HG03521 (cell line): ENCODE measurements at regions not wholly inside any gene's neighbourhood (a gene's known extent, or its start where the extent isn't known, plus 50 kb on each side); places are given as distances from the start of the nearest gene placed in this dataset.
"Not testable (repeated sequence)": the region's sequence is repeated elsewhere in the genome, so short reads cannot be mapped to it uniquely, and the experiment has no call there.

Source experiments
- ATAC-seq: cut with Tn5 transposase; IDR thresholded peaks from one replicate; pipeline ENCODE4 v1.9.1; 2021; ENCODE audit warnings: mild to moderate bottlenecking, moderate library complexity; ENCODE audit not compliant: unreplicated experiment

DNA sequence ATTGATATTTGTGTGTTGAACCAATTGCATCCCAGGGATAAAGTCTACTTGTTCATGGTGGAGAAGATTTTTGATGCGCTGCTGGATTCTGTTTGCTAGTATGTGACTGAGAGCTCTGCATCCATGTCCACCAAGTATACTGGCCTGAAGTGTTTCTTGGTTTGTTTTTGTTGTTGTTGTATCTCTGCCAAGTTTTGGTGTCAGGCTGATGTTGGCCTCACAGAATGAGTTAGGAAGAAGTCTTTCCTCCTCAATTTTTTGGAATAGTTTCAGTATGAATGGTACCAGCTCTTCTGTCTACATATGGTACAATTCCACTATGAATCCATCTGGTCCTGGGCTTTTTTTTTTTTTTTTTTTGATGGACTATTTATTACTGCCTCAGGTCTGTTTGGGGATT, 50.9 kb upstream of the OSTN start:
- ATAC-seq, result no peak

DNA sequence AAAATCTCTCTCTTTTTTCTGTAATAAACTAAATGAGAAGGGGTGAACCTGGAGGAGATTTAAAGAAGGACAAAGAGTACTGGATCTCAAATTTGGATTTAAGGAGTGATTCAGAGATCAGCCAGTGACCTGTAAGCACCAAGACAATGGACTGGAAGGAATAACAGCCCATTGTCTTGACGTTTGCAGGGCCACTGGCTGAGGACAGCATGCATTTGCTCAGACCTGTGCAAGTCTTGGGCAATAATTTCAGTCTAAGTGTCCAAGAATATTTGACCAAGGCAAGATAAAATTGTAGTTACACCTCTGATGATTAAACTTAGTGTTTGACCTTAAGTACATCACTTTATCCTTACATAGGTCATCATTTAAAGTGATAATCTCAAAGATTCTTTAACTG, 55.8 kb upstream of the OSTN start:
- no peak for ATAC-seq

GRCh38 chr3:191141728-191142127, 57.3 kb upstream of the OSTN start:
- ATAC-seq, result no peak

DNA sequence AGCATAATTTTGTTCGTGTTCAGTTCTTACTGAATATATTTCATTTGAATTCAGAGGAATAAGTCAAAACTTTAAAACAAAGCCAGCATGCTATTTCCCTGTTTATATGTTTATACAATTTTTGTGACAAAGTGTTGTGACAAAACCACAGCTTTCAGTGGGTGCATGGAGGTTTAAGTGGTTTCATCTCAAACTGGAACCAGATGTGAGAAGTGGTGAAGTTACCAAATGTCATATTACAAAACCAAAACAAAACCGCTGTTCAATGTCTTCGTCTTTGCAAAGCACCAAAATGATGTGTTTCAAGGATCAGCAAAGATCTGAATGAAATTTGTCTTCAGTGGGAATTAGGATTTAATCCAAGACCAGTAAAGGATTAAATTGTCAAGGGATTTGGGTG, 59.3 kb upstream of the OSTN start:
- peak; percentile 66 for ATAC-seq

DNA sequence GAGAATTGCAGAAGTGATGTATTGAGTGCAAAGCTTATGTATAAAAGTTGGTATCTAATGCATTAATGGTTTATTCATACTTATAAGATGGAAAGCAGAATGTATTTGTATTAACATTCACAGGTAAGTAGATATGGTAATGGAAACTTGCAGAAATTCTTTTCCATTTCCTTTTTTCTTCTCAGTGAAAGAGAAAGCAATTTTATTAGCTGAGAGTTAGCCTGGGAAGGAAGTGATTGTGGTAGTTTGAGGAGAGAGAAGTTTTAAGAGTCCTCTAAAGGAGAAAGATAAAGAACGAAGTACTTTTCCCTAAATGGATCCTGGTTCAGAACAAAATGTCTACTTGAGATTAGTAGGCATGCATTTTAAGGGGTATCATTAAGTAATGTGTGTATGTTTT, 60.1 kb upstream of the OSTN start:
- no peak for ATAC-seq

DNA sequence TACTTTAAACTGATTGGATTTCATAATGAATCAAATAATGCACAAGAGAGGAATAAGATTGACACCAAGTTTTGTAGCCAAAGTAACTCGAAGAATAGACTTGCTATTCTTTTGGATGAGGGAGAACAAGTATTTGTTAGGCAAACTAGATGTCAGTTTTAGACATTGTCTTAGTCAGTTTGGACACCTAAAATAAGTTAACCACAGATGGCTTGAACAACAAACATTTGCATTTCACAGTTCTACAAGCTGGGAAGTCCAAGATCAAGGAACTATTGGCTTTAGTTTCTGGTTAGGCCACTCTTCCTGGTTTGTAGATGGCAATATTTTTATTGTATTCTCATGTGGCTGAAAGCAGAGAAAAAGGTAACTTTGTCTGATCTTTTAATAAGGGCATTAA, 61.3 kb upstream of the OSTN start:
- no peak for ATAC-seq

GRCh38 chr3:191136347-191136746, 62.7 kb upstream of the OSTN start:
- no peak for ATAC-seq

DNA sequence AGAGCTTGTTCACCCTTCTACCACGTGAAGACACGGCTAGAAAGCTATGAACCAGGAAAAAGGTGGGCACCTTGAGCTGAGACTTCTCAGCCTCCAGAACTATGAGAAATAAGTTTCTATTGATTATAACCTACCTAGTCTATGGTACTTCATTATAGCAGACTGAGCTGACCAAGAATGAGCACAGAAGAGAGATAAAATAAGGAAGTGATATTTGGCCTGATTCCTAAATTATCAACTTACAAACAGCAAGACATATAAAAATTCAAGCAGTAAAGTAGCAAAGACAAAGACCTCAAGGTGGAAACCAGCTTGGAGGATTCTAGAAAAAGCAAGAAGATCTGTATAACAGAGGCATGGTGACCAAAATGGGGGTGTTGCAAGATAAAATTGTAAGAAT, 63.9 kb upstream of the OSTN start:
- no peak for ATAC-seq

- no peak for ATAC-seq
Measured at GRCh38 chr3:191133359-191133758, 65.7 kb upstream of the OSTN start.

- no peak for ATAC-seq
Measured at GRCh38 chr3:191131305-191131704, 67.7 kb upstream of the OSTN start.

DNA sequence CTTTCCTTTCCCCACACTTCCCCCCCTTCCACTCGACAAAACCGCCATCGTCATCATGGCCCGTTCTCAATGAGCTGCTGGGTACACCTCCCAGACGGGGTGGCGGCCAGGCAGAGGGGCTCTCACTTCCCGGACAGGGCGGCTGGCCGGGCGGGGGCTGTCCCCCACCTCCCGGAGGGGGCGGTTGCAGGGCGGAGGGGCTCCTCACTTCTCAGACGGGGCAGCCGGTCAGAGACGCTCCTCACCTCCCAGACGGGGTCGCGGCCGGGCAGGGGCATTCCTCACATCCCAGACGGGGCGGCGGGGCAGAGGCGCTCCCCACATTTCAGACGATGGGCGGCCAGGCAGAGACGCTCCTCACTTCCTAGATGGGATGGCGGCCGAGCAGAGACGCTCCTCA, 74.2 kb upstream of the OSTN start:
- ATAC-seq, result not testable (repeated sequence)

DNA sequence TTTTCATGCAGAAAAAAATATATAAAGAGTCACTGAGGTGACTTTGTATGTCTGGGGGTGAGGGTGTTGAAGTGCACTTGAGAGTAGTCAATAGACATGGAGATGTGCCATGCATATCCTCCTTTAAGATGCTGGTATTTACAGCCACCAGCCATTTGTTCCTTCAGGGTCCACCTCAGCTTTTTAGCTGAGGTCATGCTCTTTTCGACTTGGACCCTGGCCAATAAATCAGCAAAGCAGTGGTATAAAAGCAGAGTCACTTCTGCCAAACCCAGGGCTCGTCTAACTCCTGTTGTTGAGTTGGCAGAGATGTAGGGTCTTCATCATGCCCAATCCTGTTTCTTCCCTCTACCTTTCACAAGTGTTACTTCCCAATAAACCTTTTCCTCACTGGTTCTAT, 75.1 kb upstream of the OSTN start:
- no peak for ATAC-seq

- ATAC-seq, result no peak
Measured at GRCh38 chr3:191123231-191123630, 75.8 kb upstream of the OSTN start.

GRCh38 chr3:191120447-191121298, 78.4 kb upstream of the OSTN start:
- peak; percentile 60 for ATAC-seq

DNA sequence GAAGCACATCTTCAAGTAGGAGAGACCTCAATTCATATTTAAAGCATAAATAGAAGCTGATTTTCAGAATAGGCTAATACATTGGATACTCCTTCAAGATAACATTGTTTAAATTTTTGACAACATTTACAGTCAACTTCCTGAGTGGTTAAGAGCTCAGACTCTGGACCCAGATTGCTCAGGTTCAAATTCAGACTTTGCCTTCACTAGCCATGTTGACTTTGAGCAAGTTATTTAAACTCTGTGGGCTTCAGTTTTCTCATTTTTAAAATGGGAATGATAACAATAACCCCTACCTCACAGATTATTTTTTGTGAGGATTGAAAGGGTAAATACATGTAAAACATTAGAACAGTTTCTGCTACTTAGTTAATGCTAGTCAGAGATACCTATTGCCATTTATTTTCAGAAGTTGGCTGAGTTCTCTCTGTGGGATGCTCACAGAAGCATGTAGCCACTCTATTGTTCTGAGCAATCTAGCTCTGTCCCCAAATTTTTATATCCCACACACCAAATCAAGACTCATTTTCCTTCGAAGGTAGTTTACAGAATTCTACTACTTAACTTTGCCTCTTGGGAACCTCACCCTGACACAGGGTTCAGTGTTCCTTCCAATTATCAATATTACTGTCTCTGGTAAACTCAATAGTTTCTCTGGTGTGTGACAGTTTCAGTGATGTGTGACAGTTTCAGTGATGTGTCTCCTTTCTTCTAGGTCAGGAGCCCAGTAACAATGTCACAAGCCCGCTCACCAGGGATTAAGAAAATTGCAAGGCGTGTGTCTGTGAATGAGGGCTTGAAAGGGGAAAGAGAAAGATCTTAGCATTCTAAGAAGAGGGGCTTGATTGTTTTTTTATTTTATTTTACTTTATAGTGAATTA, 79.4 kb upstream of the OSTN start:
- peak; percentile 69 for ATAC-seq

GRCh38 chr3:191111722-191112121, 87.3 kb upstream of the OSTN start:
- no peak for ATAC-seq

- no peak for ATAC-seq
Measured at GRCh38 chr3:191105418-191105817, 93.6 kb upstream of the OSTN start.

DNA sequence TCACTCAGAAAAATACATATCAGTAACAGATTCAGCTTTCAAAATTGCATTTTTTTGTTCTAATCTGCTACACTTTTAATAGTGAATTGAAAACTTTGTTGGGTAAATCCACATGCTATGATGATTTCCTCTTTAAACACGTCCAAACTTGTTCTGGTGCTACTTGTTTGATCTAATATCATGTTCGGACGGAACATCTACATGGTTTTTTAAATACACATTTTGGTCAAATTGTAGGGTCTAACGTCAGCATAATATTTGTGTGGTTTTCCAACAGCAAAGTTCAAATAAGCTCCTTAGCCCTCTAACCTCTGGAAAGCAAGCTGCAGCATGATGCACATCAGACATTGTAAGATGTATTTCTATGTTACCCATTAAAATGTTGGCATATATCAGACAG, 98.5 kb upstream of the OSTN start:
- ATAC-seq, result no peak

DNA sequence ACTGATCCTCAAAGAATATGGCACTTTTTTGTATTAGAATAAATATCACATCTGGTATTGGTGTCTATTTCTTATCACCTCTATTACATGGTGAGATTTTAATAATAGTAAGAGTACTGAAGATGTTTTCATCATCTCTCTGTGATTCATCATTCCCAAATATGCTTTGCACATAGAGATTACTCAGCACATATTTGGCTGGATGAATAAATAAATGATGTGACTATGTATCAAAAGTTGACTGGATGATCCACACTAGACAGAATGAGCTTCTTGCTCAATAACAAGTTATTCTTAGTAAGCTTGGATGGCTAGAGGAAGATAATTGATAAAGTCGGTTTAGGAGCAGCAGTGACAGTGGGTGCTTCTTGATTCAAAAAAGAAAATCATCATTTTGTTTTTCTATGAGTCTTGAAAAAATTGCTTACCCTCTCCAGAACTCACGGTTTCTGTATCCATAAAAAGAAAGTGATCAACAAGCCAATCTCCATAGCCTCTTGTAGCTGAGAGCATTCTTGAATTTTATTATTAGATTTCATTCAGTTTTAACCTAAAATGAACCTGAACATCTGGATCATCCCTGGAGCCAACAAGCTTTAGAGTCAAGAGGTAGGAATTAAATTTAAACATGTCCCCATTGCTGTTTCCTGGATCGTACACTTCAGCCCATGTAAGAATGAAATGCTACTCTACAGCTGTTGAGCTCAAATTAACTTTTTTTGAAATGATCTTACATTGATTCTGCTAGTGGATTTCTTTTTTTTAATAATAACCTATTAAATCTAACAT, 104.8 kb upstream of the OSTN start:
- ATAC-seq, result no peak

DNA sequence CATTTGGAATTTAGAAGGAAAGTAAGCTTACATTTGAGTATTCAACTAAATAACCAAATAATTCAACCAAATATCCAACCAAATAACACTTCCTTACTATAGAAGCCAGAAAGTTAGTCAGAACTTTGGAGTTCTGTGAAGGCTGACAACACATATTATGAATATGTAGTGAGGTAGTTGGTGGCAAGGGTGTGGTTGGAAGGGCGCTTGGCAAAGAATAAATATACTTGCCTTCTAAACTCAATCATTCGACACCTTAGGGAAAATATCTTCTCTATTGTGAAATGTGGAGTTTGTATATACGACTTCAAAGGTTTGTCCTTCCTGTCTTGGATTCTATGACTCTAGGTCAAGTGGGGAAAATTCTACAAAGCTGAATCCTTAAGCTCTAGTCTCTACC, 111.7 kb upstream of the OSTN start:
- ATAC-seq, result no peak

- ATAC-seq, result no peak
Measured at GRCh38 chr3:191085091-191085490, 114.0 kb upstream of the OSTN start.
